Adrenal gland (tissue), 9 donors: ENCODE measurements at regions not wholly inside any gene's neighbourhood (a gene's known extent, or its start where the extent isn't known, plus 50 kb on each side); places are given as distances from the start of the nearest gene placed in this dataset.

Experiments
- DNase-seq, 7 donors: peaks; one replicate each; pipeline ENCODE4 v3.0.0-alpha.2; 2019 to 2020
- H3K27ac ChIP-seq, 5 donors: fragments of 200-600 bp; sonication (generic) in 4 of 5; 1 replicate in 3 of 5; 2 replicates in 2 of 5; pipeline versions ENCODE4 v1.5.1 to v1.8.0; 2016 to 2020; ENCODE audit warnings: mild to moderate bottlenecking in 1 of 5
- H3K27me3 ChIP-seq: fragments of 200-600 bp; 2 replicates; pipeline ENCODE4 v1.8.0; 2021
- H3K36me3 ChIP-seq, 2 donors: fragments of 200-600 bp; replicated peaks in 1 of 2; 1 replicate in 1 of 2; 2 replicates in 1 of 2; pipeline versions ENCODE4 v1.5.1 to v1.8.0; 2018 to 2022
- H3K4me1 ChIP-seq, 2 donors: fragments of 200-600 bp; replicated peaks in 1 of 2; 1 replicate in 1 of 2; 2 replicates in 1 of 2; pipeline versions ENCODE4 v1.5.1 to v1.8.0; 2018 to 2021
- H3K4me3 ChIP-seq, 4 donors: fragments of 200-600 bp; sonication (generic) in 3 of 4; one replicate each; pipeline ENCODE4 v1.5.1; 2016 to 2018
- H3K9me3 ChIP-seq, 3 donors: fragments of 200-600 bp; sonication (generic) in 1 of 3; replicated peaks in 1 of 3; 1 replicate in 2 of 3; 2 replicates in 1 of 3; pipeline versions ENCODE4 v1.5.1 to v1.8.0; 2016 to 2021
- POLR2A ChIP-seq, 2 donors: fragments of 450-650 bp; IDR thresholded peaks; one replicate each; pipeline ENCODE4 v1.6.1; 2017; ENCODE audit warnings: antibody characterized with exemption in 2 of 2, mild to moderate bottlenecking in 2 of 2, moderate library complexity in 1 of 2
- WGBS, 4 donors: extraction: QIAGEN DNeasy Blood & Tissue Kit in 2 of 4; methylation state at CpG; one replicate each; pipeline versions ENCODE4 v1.1.5 to v1.1.7; 2013 to 2017; 5-methylcytosine and 5-hydroxymethylcytosine counted together
- intact Hi-C, 2 donors: fragments of 100-400 bp; cut with DNase I; formaldehyde crosslinking; loops; one replicate each; pipeline versions ENCODE4 v1.14.1 to v1.15.0; 2022 to 2023
- TF ChIP-seq, protein P1 (sequence below), 6 experiments: fragments of 450-650 bp in 4 of 6; fragments of 200-600 bp in 2 of 6; sonication (generic) in 1 of 6; IDR thresholded peaks; 1 replicate in 5 of 6; 2 replicates in 1 of 6; pipeline versions ENCODE4 v1.5.1 to v1.8.0; 2016 to 2021; ENCODE audit warnings: antibody characterized with exemption in 6 of 6, mild to moderate bottlenecking in 2 of 6, moderate library complexity in 1 of 6
- donor health status: healthy with polysubstance abuse.
- donor health status: Bipolar disorder and iron deficiency.
- donor health status: DM: yes; HTN: yes; CAD: no.
- donor health status: DM: no; HTN: no; CAD: no.
- donor health status: DM: no; HTN: no; CAD: no.

- TF ChIP-seq, protein P1, sequence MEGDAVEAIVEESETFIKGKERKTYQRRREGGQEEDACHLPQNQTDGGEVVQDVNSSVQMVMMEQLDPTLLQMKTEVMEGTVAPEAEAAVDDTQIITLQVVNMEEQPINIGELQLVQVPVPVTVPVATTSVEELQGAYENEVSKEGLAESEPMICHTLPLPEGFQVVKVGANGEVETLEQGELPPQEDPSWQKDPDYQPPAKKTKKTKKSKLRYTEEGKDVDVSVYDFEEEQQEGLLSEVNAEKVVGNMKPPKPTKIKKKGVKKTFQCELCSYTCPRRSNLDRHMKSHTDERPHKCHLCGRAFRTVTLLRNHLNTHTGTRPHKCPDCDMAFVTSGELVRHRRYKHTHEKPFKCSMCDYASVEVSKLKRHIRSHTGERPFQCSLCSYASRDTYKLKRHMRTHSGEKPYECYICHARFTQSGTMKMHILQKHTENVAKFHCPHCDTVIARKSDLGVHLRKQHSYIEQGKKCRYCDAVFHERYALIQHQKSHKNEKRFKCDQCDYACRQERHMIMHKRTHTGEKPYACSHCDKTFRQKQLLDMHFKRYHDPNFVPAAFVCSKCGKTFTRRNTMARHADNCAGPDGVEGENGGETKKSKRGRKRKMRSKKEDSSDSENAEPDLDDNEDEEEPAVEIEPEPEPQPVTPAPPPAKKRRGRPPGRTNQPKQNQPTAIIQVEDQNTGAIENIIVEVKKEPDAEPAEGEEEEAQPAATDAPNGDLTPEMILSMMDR (IDR thresholded peaks at IDR 0.05) = no peak
- TF ChIP-seq POLR2A (IDR thresholded peaks at IDR 0.05) = no peak
- 54 to 62% (median 56%) methylated on average over 4 of the region's 4 CpGs for WGBS, 4 donors
- no peaks in the 10 kb centered on the region for H3K36me3 ChIP-seq
Measured at GRCh38 chr10:2079603-2080078, 342.3 kb upstream of the ADARB2 start.

GRCh38 chr10:2077231-2077630 is 339.9 kb upstream of the ADARB2 start:
- WGBS, 4 donors = 68 to 76% (median 75%) methylated on average over 5 of the region's 5 CpGs
- Histone ChIP-seq H3K36me3 (no peaks in the 10 kb centered on the region), H3K4me1 (no peaks in the 10 kb centered on the region), H3K27me3 (no peaks in the 10 kb centered on the region), H3K4me3 (no peak overlapping the region), H3K9me3 (no peaks in the 10 kb centered on the region), H3K27ac (no peak overlapping the region)
- TF ChIP-seq, protein P1 (IDR thresholded peaks at IDR 0.05) = no peak
- no peak for TF ChIP-seq POLR2A (IDR thresholded peaks at IDR 0.05)
- no peak for DNase-seq
- intact Hi-C loops = no loop called here

More at GRCh38 chr10:2079603-2080078, 342.3 kb upstream of the ADARB2 start:
- intact Hi-C loops = no loop called here
- no peaks in the 10 kb centered on the region for H3K9me3 ChIP-seq
- H3K4me3 ChIP-seq = no peak overlapping the region
- no peaks in the 10 kb centered on the region for H3K4me1 ChIP-seq
- H3K27me3 ChIP-seq = no peaks in the 10 kb centered on the region
- no peak for DNase-seq
- H3K27ac ChIP-seq = no peak overlapping the region

- H3K36me3 ChIP-seq = no peaks in the 10 kb centered on the region
- intact Hi-C loops = no loop called here
- 82 to 91% (median 85%) methylated on average over 7 to 11 of the region's 11 CpGs for WGBS, 4 donors
- H3K4me1 ChIP-seq = no peaks in the 10 kb centered on the region
- H3K27me3 ChIP-seq = no peaks in the 10 kb centered on the region
- no peaks in the 10 kb centered on the region for H3K9me3 ChIP-seq
- no peak overlapping the region for H3K4me3 ChIP-seq
- H3K27ac ChIP-seq = no peak overlapping the region
- TF ChIP-seq, protein P1 (IDR thresholded peaks at IDR 0.05) = no peak
- no peak for TF ChIP-seq POLR2A (IDR thresholded peaks at IDR 0.05)
- no peak for DNase-seq
Measured at GRCh38 chr10:2076528-2076927, 339.2 kb upstream of the ADARB2 start.

DNA sequence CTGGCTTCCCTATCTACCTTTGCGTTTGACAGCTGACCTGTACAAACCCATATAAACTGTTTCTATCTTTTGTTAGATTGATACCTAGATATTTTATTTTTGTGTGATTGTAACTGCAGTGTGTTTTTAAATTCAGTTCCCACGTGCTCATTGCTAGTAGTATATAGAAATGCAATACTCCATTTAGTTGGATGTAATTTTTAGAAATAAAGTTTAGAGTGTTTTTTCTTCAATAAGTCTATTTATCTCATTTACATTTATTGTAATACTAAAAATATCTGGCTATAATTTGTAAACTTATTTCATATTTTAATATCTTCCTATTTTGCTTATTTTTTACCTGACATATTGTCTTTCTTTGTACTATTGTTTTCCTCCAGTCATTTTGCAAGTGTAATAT is 329.7 kb upstream of the ADARB2 start:
- DNase-seq = no peak
- Histone ChIP-seq H3K36me3 (no peaks in the 10 kb centered on the region), H3K4me3 (no peak overlapping the region), H3K27me3 (no peaks in the 10 kb centered on the region), H3K27ac (no peak overlapping the region), H3K9me3 (peaks cover 0 to 4% (median 0%) of the 10 kb centered on the region in 3 donors), H3K4me1 (no peaks in the 10 kb centered on the region)
- WGBS, 4 donors = 59 to 65% (median 63%) methylated on average over 2 of the region's 2 CpGs
- intact Hi-C loops = no loop called here
- no peak for TF ChIP-seq POLR2A (IDR thresholded peaks at IDR 0.05)

DNA sequence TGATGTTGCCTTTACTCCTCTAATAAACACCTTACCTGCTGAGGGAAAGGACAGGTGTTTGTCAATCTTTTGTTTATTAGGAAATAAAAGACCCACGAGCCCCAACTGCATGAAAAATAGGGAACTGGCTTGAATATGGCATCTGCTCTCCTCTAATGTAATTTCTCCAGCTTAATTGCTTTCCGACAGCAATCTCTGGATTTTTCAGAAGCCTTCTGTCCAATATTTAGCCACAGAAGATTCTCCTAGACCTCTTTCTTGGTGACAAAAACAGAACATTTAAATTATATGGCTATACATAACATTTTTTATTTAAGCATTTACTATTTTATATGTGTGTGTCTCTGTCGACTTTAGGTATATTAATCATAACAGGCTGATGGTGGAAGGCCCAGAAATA is 317.4 kb upstream of the ADARB2 start:
- TF ChIP-seq, protein P1 (IDR thresholded peaks at IDR 0.05) = no peak
- no peak for TF ChIP-seq POLR2A (IDR thresholded peaks at IDR 0.05)
- DNase-seq = no peak
- H3K4me1 ChIP-seq = no peaks in the 10 kb centered on the region
- no peaks in the 10 kb centered on the region for H3K36me3 ChIP-seq
- H3K4me3 ChIP-seq = no peak overlapping the region
- no peaks in the 10 kb centered on the region for H3K27me3 ChIP-seq
- intact Hi-C loops = no loop called here
- 37 to 41% (median 40%) methylated on average over 3 of the region's 3 CpGs for WGBS, 4 donors
- no peaks in the 10 kb centered on the region for H3K9me3 ChIP-seq
- no peak overlapping the region for H3K27ac ChIP-seq
